ENCODE measurements at regions not wholly inside any gene's neighbourhood (a gene's known extent, or its start where the extent isn't known, plus 50 kb on each side); places are given as distances from the start of the nearest gene placed in this dataset.

GRCh38 chr21:27250366-27250765, 283.5 kb upstream of the ADAMTS5 start:
- POLR2A ChIA-PET (ENCODE audit: low non-redundant PET): no interaction called here
- Histone ChIP-seq H3K4me3 (ENCODE audit: low read depth, low read length, poor library complexity, severe bottlenecking) (no peak overlapping the region), H3K27me3 (replicated peaks; ENCODE audit: insufficient read depth, low read depth, low read length, poor library complexity) (no peaks in the 10 kb centered on the region), H3K36me3 (ENCODE audit: insufficient read depth, low read length, poor library complexity, severe bottlenecking) (no peaks in the 10 kb centered on the region), H3K4me1 (ENCODE audit: insufficient read depth, low read length, poor library complexity, severe bottlenecking) (no peaks in the 10 kb centered on the region), H3K27ac (ENCODE audit: low read depth, low read length, poor library complexity, severe bottlenecking) (no peak overlapping the region), H3K9me3 (ENCODE audit: low read depth, low read length, poor library complexity, severe bottlenecking) (no peaks in the 10 kb centered on the region)
- BruUV-seq (replicated peaks): no TSS peak
- CTCF ChIA-PET: no interaction called here
- intact Hi-C loops (cut with micrococcal nuclease; ENCODE audit: unreplicated experiment): no loop called here
- TF ChIP-seq CTCF (conservative IDR thresholded peaks at IDR 0.05; ENCODE audit: low read depth, low read length): no peak
- TF ChIP-seq EZH2 (IDR thresholded peaks at IDR 0.05; ENCODE audit: borderline replicate concordance, low read depth, low read length, poor library complexity, severe bottlenecking): no peak
- DNase-seq (ENCODE audit: low spot score): no peak

- H3K36me3 ChIP-seq (ENCODE audit: insufficient read depth, low read length, poor library complexity, severe bottlenecking): no peaks in the 10 kb centered on the region
- no peak for DNase-seq (ENCODE audit: low spot score)
- no peak overlapping the region for H3K27ac ChIP-seq (ENCODE audit: low read depth, low read length, poor library complexity, severe bottlenecking)
- H3K4me3 ChIP-seq (ENCODE audit: low read depth, low read length, poor library complexity, severe bottlenecking): no peak overlapping the region
- TF ChIP-seq CTCF (conservative IDR thresholded peaks at IDR 0.05; ENCODE audit: low read depth, low read length) (no peak), EZH2 (IDR thresholded peaks at IDR 0.05; ENCODE audit: borderline replicate concordance, low read depth, low read length, poor library complexity, severe bottlenecking) (no peak)
- CTCF ChIA-PET: no interaction called here
- POLR2A ChIA-PET (ENCODE audit: low non-redundant PET): no interaction called here
- no TSS peak for BruUV-seq (replicated peaks)
- no peaks in the 10 kb centered on the region for H3K9me3 ChIP-seq (ENCODE audit: low read depth, low read length, poor library complexity, severe bottlenecking)
- intact Hi-C loops (cut with micrococcal nuclease; ENCODE audit: unreplicated experiment): no loop called here
- H3K27me3 ChIP-seq (replicated peaks; ENCODE audit: insufficient read depth, low read depth, low read length, poor library complexity): no peaks in the 10 kb centered on the region
- H3K4me1 ChIP-seq (ENCODE audit: insufficient read depth, low read length, poor library complexity, severe bottlenecking): no peaks in the 10 kb centered on the region
These were observed 281.9 kb upstream of the ADAMTS5 start for GRCh38 chr21:27248814-27249213.

- Histone ChIP-seq H3K27ac (ENCODE audit: low read depth, low read length, poor library complexity, severe bottlenecking) (no peak overlapping the region), H3K9me3 (ENCODE audit: low read depth, low read length, poor library complexity, severe bottlenecking) (no peaks in the 10 kb centered on the region), H3K4me3 (ENCODE audit: low read depth, low read length, poor library complexity, severe bottlenecking) (no peak overlapping the region), H3K4me1 (ENCODE audit: insufficient read depth, low read length, poor library complexity, severe bottlenecking) (no peaks in the 10 kb centered on the region), H3K27me3 (replicated peaks; ENCODE audit: insufficient read depth, low read depth, low read length, poor library complexity) (no peaks in the 10 kb centered on the region), H3K36me3 (ENCODE audit: insufficient read depth, low read length, poor library complexity, severe bottlenecking) (no peaks in the 10 kb centered on the region)
- POLR2A ChIA-PET (ENCODE audit: low non-redundant PET): no interaction called here
- CTCF ChIA-PET: no interaction called here
- TF ChIP-seq EZH2 (IDR thresholded peaks at IDR 0.05; ENCODE audit: borderline replicate concordance, low read depth, low read length, poor library complexity, severe bottlenecking): no peak
- no peak for TF ChIP-seq CTCF (conservative IDR thresholded peaks at IDR 0.05; ENCODE audit: low read depth, low read length)
- no peak for DNase-seq (ENCODE audit: low spot score)
- intact Hi-C loops (cut with micrococcal nuclease; ENCODE audit: unreplicated experiment): no loop called here
- BruUV-seq (replicated peaks): no TSS peak
These were observed 279.9 kb upstream of the ADAMTS5 start for GRCh38 chr21:27246741-27247140.

Data from A673 (cell line).